Pancreas (tissue), 10 donors: ENCODE measurements at regions not wholly inside any gene's neighbourhood (a gene's known extent, or its start where the extent isn't known, plus 50 kb on each side); places are given as distances from the start of the nearest gene placed in this dataset.

ENCODE experiments used
- ATAC-seq, 4 donors: fragments of 200-7000 bp; cut with Tn5 transposase; one replicate each; pipeline versions ENCODE4 v1.8.0 to v1.9.1; 2020; ENCODE audit warnings: mild to moderate bottlenecking in 4 of 4, moderate library complexity in 4 of 4
- DNase-seq, 6 donors: peaks; one replicate each; pipeline ENCODE4 v3.0.0-alpha.2; 2020
- FAIRE-seq: peaks from 2 replicates; lab custom pipeline; 2012; peaks lifted over from hg19 to GRCh38; lab: Jason Lieb, UNC
- H3K27ac ChIP-seq, 4 donors: fragments of 200-600 bp; sonication (generic); 1 replicate in 3 of 4; 2 replicates in 1 of 4; pipeline versions ENCODE4 v1.5.0 to v1.8.0; 2020
- H3K27me3 ChIP-seq, 4 donors: fragments of 200-600 bp; one replicate each; pipeline ENCODE4 v1.8.0; 2021
- H3K36me3 ChIP-seq, 3 donors: fragments of 200-600 bp; sonication (generic) in 1 of 3; one replicate each; pipeline versions ENCODE4 v1.5.0 to v1.8.0; 2020 to 2021
- H3K4me1 ChIP-seq, 3 donors: fragments of 200-600 bp; one replicate each; pipeline ENCODE4 v1.8.0; 2021
- H3K4me3 ChIP-seq, 4 donors: fragments of 200-600 bp; sonication (generic) in 2 of 4; one replicate each; pipeline versions ENCODE4 v1.5.0 to v1.8.0; 2020 to 2021
- H3K9me3 ChIP-seq, 4 donors: fragments of 200-600 bp; one replicate each; pipeline ENCODE4 v1.8.0; 2021
- WGBS, 2 donors: extraction: QIAGEN DNeasy Blood & Tissue Kit; methylation state at CpG; one replicate each; pipeline ENCODE4 v1.1.7; 2013; 5-methylcytosine and 5-hydroxymethylcytosine counted together
- intact Hi-C, 3 donors: fragments of 100-400 bp; cut with DNase I; formaldehyde crosslinking; loops; one replicate each; pipeline versions ENCODE4 v1.11.1 to v1.14.2; 2022
- TF ChIP-seq, protein P1 (sequence below), 4 donors: fragments of 200-600 bp; sonication (generic) in 3 of 4; IDR thresholded peaks; one replicate each; pipeline versions ENCODE4 v1.5.0 to v1.8.0; 2021; ENCODE audit warnings: antibody characterized with exemption in 4 of 4
- donor health status: healthy with polysubstance abuse.
- donor health status: DM: no; HTN: no; CAD: no; lungs with moderate emphysema.
- donor health status: DM: no; HTN: no; CAD: no.
- donor health status: control.
- donor health status: control.
- donor health status: Bipolar disorder and iron deficiency.
- donor health status: DM: yes; HTN: yes; CAD: no.
- donor health status: DM: no; HTN: no; CAD: no.
- donor health status: DM: no; HTN: no; CAD: no.
- donor health status: DM: yes; HTN: yes; CAD: no.

DNA sequence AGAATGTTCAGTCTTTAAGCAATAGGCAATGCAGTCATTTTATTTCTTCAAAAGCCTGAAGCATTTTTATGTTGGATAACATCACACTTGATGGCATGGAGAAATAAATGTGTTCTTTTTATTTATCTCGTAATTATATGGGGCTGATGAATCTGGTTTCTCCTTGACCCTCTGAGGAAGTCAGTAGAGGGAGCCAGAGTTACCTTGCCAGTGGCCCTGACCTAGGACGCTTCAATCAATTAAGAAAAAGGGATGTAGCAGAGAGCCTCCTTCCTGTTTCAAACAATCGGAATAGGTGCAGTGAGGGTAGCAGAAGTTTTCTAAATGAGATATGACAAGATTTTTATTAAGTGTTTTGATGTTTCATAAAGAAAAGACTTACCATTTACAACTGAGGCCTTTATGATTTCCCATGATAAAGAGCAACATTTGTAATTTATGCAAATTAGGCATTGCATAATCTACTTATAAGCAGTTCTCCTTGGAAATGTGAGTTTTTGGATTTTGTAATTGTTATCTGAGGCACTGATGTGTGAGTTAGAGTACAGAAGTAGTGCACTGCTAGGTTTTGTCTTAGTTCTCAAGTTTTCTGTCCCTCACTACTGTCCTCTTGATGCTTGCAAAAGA lies 129.1 kb downstream of the RAP2B start:
- Histone ChIP-seq H3K4me1 (no peaks in the 10 kb centered on the region), H3K27me3 (no peaks in the 10 kb centered on the region), H3K4me3 (no peak overlapping the region), H3K9me3 (no peaks in the 10 kb centered on the region), H3K27ac (no peak overlapping the region), H3K36me3 (no peaks in the 10 kb centered on the region)
- TF ChIP-seq, protein P1, sequence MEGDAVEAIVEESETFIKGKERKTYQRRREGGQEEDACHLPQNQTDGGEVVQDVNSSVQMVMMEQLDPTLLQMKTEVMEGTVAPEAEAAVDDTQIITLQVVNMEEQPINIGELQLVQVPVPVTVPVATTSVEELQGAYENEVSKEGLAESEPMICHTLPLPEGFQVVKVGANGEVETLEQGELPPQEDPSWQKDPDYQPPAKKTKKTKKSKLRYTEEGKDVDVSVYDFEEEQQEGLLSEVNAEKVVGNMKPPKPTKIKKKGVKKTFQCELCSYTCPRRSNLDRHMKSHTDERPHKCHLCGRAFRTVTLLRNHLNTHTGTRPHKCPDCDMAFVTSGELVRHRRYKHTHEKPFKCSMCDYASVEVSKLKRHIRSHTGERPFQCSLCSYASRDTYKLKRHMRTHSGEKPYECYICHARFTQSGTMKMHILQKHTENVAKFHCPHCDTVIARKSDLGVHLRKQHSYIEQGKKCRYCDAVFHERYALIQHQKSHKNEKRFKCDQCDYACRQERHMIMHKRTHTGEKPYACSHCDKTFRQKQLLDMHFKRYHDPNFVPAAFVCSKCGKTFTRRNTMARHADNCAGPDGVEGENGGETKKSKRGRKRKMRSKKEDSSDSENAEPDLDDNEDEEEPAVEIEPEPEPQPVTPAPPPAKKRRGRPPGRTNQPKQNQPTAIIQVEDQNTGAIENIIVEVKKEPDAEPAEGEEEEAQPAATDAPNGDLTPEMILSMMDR (IDR thresholded peaks at IDR 0.05): no peak
- intact Hi-C loops: no loop called here
- peak in 2 of 4 donors; percentile 34 to 57 for ATAC-seq
- WGBS, 2 donors: 32 to 54% methylated on average over 3 of the region's 3 CpGs
- FAIRE-seq: no peak
- DNase-seq: no peak

DNA sequence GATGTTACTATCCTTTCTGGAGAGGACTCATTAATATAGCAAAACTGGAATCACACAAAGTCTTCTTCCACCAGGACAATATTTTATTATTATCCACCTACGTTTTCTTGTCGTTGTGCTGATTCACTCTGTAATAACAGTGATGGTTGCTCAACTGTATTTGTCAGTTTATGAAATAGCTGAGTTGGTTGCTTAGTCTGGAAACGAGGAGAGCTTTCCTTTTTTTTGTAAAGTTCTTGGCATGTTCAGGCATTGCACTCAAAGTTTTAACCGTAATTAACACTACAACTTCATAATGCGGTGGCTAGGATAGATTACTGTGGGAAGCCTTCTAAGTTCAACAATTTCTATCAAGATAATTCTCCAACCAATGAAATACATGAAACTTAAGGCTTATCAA lies 131.2 kb downstream of the RAP2B start:
- no peak for FAIRE-seq
- Histone ChIP-seq H3K9me3 (no peaks in the 10 kb centered on the region), H3K27ac (no peak overlapping the region)

DNA sequence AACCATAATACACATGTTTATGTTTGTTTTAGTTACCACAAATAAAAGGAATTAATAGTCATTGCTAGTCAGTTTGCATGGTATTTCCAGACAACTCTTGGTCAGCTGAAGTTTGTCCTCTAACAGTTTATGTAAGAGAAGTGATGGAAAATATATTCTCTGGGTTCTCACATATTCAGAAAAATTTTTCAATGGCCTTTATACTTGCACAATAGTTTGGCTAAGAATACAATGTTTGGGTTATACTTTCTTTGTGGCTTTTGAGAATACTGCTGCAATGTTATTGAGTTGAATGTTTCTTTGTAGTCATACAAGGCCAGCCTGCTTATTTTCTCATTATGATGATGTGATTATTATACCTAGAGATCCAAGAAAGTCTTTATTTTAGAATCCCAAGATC lies 133.9 kb downstream of the RAP2B start:
- ATAC-seq (no peak), FAIRE-seq (no peak), DNase-seq (no peak)
- peaks cover 0 to 4% (median 0%) of the 10 kb centered on the region in 4 donors for H3K27me3 ChIP-seq
- no peak overlapping the region for H3K27ac ChIP-seq
- intact Hi-C loops: no loop called here
- H3K9me3 ChIP-seq: no peaks in the 10 kb centered on the region
- TF ChIP-seq, protein P1 (IDR thresholded peaks at IDR 0.05): no peak
- no peaks in the 10 kb centered on the region for H3K4me1 ChIP-seq
- no peaks in the 10 kb centered on the region for H3K36me3 ChIP-seq
- H3K4me3 ChIP-seq: no peak overlapping the region

More for the DNA sequence above, 131.2 kb downstream of the RAP2B start:
- 57 to 69% methylated on average over 5 of the region's 5 CpGs for WGBS, 2 donors
- Histone ChIP-seq H3K4me1 (no peaks in the 10 kb centered on the region), H3K36me3 (no peaks in the 10 kb centered on the region), H3K4me3 (no peak overlapping the region), H3K27me3 (peaks cover 0 to 4% (median 0%) of the 10 kb centered on the region in 4 donors)
- peak in 1 of 4 donors; percentile 49 for ATAC-seq
- intact Hi-C loops: no loop called here
- TF ChIP-seq, protein P1 (IDR thresholded peaks at IDR 0.05): no peak
- DNase-seq: no peak

DNA sequence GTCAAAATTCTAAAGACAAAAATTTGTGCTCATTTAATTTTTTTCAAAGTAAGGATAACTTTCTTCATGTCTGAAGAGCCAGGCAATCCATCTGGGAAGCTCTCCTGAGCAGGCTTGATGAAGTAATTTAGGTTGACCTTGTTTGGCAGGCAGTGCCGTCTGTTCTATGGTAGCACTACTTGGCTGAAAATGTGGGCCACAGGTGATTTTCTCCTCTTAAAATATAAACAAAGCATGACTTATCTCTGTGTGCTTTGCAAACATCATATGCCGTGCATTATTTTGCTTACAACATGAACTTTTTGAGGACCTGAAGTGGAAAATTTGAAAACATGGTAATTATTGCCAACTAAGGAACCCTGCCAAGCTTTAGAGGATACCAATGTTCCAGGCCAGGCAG lies 143.2 kb downstream of the RAP2B start:
- WGBS, 2 donors: 9 to 13% methylated on average over 2 of the region's 2 CpGs

DNA sequence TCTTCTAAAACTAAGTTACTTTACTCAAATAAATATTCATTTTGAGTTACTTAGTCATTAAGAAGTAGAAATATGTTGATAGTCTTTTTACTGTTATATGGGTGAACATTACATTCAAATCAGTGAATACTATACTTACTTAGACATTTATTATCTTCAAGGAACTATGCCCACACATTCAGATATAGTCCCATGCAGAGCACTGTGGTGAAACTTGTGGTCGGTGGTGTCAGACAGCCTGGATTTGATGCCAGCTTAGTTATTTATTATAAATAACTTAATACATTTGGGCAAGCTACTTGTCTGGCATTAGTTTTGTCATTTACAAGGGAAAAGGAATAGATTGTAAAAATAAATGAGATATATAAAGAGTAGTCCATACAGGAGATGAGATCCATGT lies 149.5 kb downstream of the RAP2B start:
- H3K4me3 ChIP-seq: no peak overlapping the region
- no peaks in the 10 kb centered on the region for H3K27me3 ChIP-seq
- ATAC-seq: no peak
- no peak for FAIRE-seq
- H3K9me3 ChIP-seq: no peaks in the 10 kb centered on the region
- DNase-seq: no peak
- intact Hi-C loops: no loop called here
- H3K36me3 ChIP-seq: no peaks in the 10 kb centered on the region
- no peaks in the 10 kb centered on the region for H3K4me1 ChIP-seq
- WGBS, 2 donors: 29 to 41% methylated on average over 1 of the region's 1 CpG
- TF ChIP-seq, protein P1 (IDR thresholded peaks at IDR 0.05): no peak
- no peak overlapping the region for H3K27ac ChIP-seq

More for the DNA sequence above, 143.2 kb downstream of the RAP2B start:
- Histone ChIP-seq H3K4me3 (no peak overlapping the region), H3K27me3 (no peaks in the 10 kb centered on the region), H3K36me3 (no peaks in the 10 kb centered on the region), H3K9me3 (no peaks in the 10 kb centered on the region), H3K4me1 (no peaks in the 10 kb centered on the region), H3K27ac (no peak overlapping the region)
- DNase-seq (no peak), FAIRE-seq (no peak), ATAC-seq (peak; percentile 31 to 81 (median 58))
- TF ChIP-seq, protein P1 (IDR thresholded peaks at IDR 0.05): no peak
- intact Hi-C loops: no loop called here
